ENCODE measurements at regions not wholly inside any gene's neighbourhood (a gene's known extent, or its start where the extent isn't known, plus 50 kb on each side); places are given as distances from the start of the nearest gene placed in this dataset.

- DNase-seq (no peak), ATAC-seq (no peak)
- no peaks in the 10 kb centered on the region for H3K9me3 ChIP-seq (ENCODE audit: low read length)
- no peaks in the 10 kb centered on the region for H3K36me3 ChIP-seq (ENCODE audit: low read depth, low read length)
- H4K20me1 ChIP-seq (ENCODE audit: low read length), result no peaks in the 10 kb centered on the region
- no peaks in the 10 kb centered on the region for H3K4me1 ChIP-seq (ENCODE audit: insufficient read depth, low read length)
- no peak overlapping the region for H3K9ac ChIP-seq (ENCODE audit: low read length)
- H3K9me2 ChIP-seq (replicated peaks; ENCODE audit: low read length), result no peaks in the 10 kb centered on the region
- TF ChIP-seq CTCF (conservative IDR thresholded peaks at IDR 0.05; ENCODE audit: low read depth, low read length) (no peak), EZH2 (IDR thresholded peaks at IDR 0.05; ENCODE audit: low read length, unreplicated experiment) (no peak), EZH2phosphoT487 (IDR thresholded peaks at IDR 0.05; ENCODE audit: borderline replicate concordance, low read length) (no peak)
- POLR2A ChIA-PET (ENCODE audit: unreplicated experiment), result no interaction called here
- H3K4me3 ChIP-seq (ENCODE audit: low read length), result no peak overlapping the region
- no peak overlapping the region for H3K27ac ChIP-seq (ENCODE audit: low read length)
- no peaks in the 10 kb centered on the region for H3F3A ChIP-seq (ENCODE audit: low read length, unreplicated experiment)
- H3K27me3 ChIP-seq (ENCODE audit: low read length), result no peaks in the 10 kb centered on the region
- CTCF ChIA-PET, result no interaction called here
- no TSS peak for BruUV-seq (replicated peaks)
- no peak overlapping the region for H2AFZ ChIP-seq (ENCODE audit: low read length)
- no peak overlapping the region for H3K4me2 ChIP-seq (ENCODE audit: low read length)
- H3K79me2 ChIP-seq (ENCODE audit: low read length), result no peaks in the 10 kb centered on the region
- intact Hi-C loops (cut with micrococcal nuclease), result no loop called here
Measured at GRCh38 chr12:5217936-5218335, 174.3 kb downstream of the KCNA5 start.

GRCh38 chr12:5220099-5220498 is 176.4 kb downstream of the KCNA5 start:
- no peaks in the 10 kb centered on the region for H3K9me3 ChIP-seq (ENCODE audit: low read length)
- no peak overlapping the region for H3K9ac ChIP-seq (ENCODE audit: low read length)
- no peak overlapping the region for H3K4me2 ChIP-seq (ENCODE audit: low read length)
- no peaks in the 10 kb centered on the region for H3K79me2 ChIP-seq (ENCODE audit: low read length)
- no peaks in the 10 kb centered on the region for H3K4me1 ChIP-seq (ENCODE audit: insufficient read depth, low read length)
- no peak overlapping the region for H3K4me3 ChIP-seq (ENCODE audit: low read length)
- ATAC-seq (no peak), DNase-seq (no peak)
- no peaks in the 10 kb centered on the region for H3K9me2 ChIP-seq (replicated peaks; ENCODE audit: low read length)
- intact Hi-C loops (cut with micrococcal nuclease), result no loop called here
- no peaks in the 10 kb centered on the region for H3F3A ChIP-seq (ENCODE audit: low read length, unreplicated experiment)
- ChIA-PET CTCF (no interaction called here), POLR2A (ENCODE audit: unreplicated experiment) (no interaction called here)
- H2AFZ ChIP-seq (ENCODE audit: low read length), result no peak overlapping the region
- no TSS peak for BruUV-seq (replicated peaks)
- no peak overlapping the region for H3K27ac ChIP-seq (ENCODE audit: low read length)
- no peaks in the 10 kb centered on the region for H3K27me3 ChIP-seq (ENCODE audit: low read length)
- TF ChIP-seq EZH2phosphoT487 (IDR thresholded peaks at IDR 0.05; ENCODE audit: borderline replicate concordance, low read length), result no peak
- no peak for TF ChIP-seq CTCF (conservative IDR thresholded peaks at IDR 0.05; ENCODE audit: low read depth, low read length)
- TF ChIP-seq EZH2 (IDR thresholded peaks at IDR 0.05; ENCODE audit: low read length, unreplicated experiment), result no peak
- no peaks in the 10 kb centered on the region for H4K20me1 ChIP-seq (ENCODE audit: low read length)
- no peaks in the 10 kb centered on the region for H3K36me3 ChIP-seq (ENCODE audit: low read depth, low read length)

- Histone ChIP-seq H3K79me2 (ENCODE audit: low read length) (no peaks in the 10 kb centered on the region), H3F3A (ENCODE audit: low read length, unreplicated experiment) (no peaks in the 10 kb centered on the region), H3K4me2 (ENCODE audit: low read length) (no peak overlapping the region), H3K36me3 (ENCODE audit: low read depth, low read length) (no peaks in the 10 kb centered on the region), H4K20me1 (ENCODE audit: low read length) (no peaks in the 10 kb centered on the region), H3K27me3 (ENCODE audit: low read length) (no peaks in the 10 kb centered on the region), H3K9ac (ENCODE audit: low read length) (no peak overlapping the region), H3K9me2 (replicated peaks; ENCODE audit: low read length) (no peaks in the 10 kb centered on the region), H3K4me3 (ENCODE audit: low read length) (no peak overlapping the region), H3K9me3 (ENCODE audit: low read length) (no peaks in the 10 kb centered on the region), H2AFZ (ENCODE audit: low read length) (no peak overlapping the region), H3K27ac (ENCODE audit: low read length) (no peak overlapping the region), H3K4me1 (ENCODE audit: insufficient read depth, low read length) (no peaks in the 10 kb centered on the region)
- DNase-seq (no peak), ATAC-seq (no peak)
- ChIA-PET POLR2A (ENCODE audit: unreplicated experiment) (no interaction called here), CTCF (no interaction called here)
- intact Hi-C loops (cut with micrococcal nuclease), result no loop called here
- TF ChIP-seq EZH2phosphoT487 (IDR thresholded peaks at IDR 0.05; ENCODE audit: borderline replicate concordance, low read length) (no peak), CTCF (conservative IDR thresholded peaks at IDR 0.05; ENCODE audit: low read depth, low read length) (no peak), EZH2 (IDR thresholded peaks at IDR 0.05; ENCODE audit: low read length, unreplicated experiment) (no peak)
- no TSS peak for BruUV-seq (replicated peaks)
Measured at GRCh38 chr12:5220835-5221234, 177.2 kb downstream of the KCNA5 start.
